ENCODE measurements at regions not wholly inside any gene's neighbourhood (a gene's known extent, or its start where the extent isn't known, plus 50 kb on each side); places are given as distances from the start of the nearest gene placed in this dataset.

GRCh38 chr1:218948446-218948845 is 225.2 kb upstream of the LYPLAL1 start:
- H3K27ac ChIP-seq, result no peak overlapping the region
- H3K4me1 ChIP-seq, result peaks cover 16% of the 10 kb centered on the region
- no peak overlapping the region for H3K4me2 ChIP-seq
- no peak for FAIRE-seq
- WGBS (ENCODE audit: missing lambda C conversion rate), result 89% methylated on average over 6 of the region's 6 CpGs
- ChIA-PET POLR2A (no interaction called here), CTCF (no interaction called here)
- H3K9me3 ChIP-seq, result no peaks in the 10 kb centered on the region; the same call in 2 of the 3 replicates
- DNase-seq (ENCODE audit: low read depth in 1 of 2, low spot score in 1 of 2), result no peak
- TF ChIP-seq JUN (IDR thresholded peaks at IDR 0.05) (no peak), RAD21 (conservative IDR thresholded peaks at IDR 0.05 in 1 of 2, IDR thresholded peaks at IDR 0.05 in 1 of 2) (no peak), NFE2L2 (conservative IDR thresholded peaks at IDR 0.05; ENCODE audit: low read length) (no peak), ZFP36 (IDR thresholded peaks at IDR 0.05; ENCODE audit: borderline replicate concordance, partially characterized antibody) (no peak), ELK1 (IDR thresholded peaks at IDR 0.05; ENCODE audit: low read depth, low read length) (no peak), CEBPB (IDR thresholded peaks at IDR 0.05) (no peak), HOXB5 (CRISPR knock-in tag; IDR thresholded peaks at IDR 0.05) (no peak), MAFK (IDR thresholded peaks at IDR 0.05; ENCODE audit: partially characterized antibody) (no peak), POLR2A (IDR thresholded peaks at IDR 0.05; ENCODE audit: low read length) (no peak), ATOH8 (CRISPR knock-in tag; IDR thresholded peaks at IDR 0.05; ENCODE audit: low read depth) (no peak), HES2 (IDR thresholded peaks at IDR 0.05) (no peak), USF2 (IDR thresholded peaks at IDR 0.05) (no peak), HMGXB4 (CRISPR knock-in tag; IDR thresholded peaks at IDR 0.05; ENCODE audit: borderline replicate concordance) (no peak), EHMT2 (IDR thresholded peaks at IDR 0.05; ENCODE audit: low read depth) (no peak), POLR2AphosphoS2 (conservative IDR thresholded peaks at IDR 0.05; ENCODE audit: low read length) (no peak), REST (IDR thresholded peaks at IDR 0.05) (no peak), HDAC2 (IDR thresholded peaks at IDR 0.05) (no peak), GATA3 (IDR thresholded peaks at IDR 0.05; ENCODE audit: borderline replicate concordance) (no peak)
- H3K4me3 ChIP-seq, result no peak overlapping the region
- no peak for ATAC-seq

- ATAC-seq (no peak), FAIRE-seq (no peak), DNase-seq (ENCODE audit: low read depth in 1 of 2, low spot score in 1 of 2) (no peak)
- Histone ChIP-seq H3K4me1 (no peaks in the 10 kb centered on the region), H3K9me3 (no peaks in the 10 kb centered on the region), H3K4me3 (no peak overlapping the region), H3K27ac (no peak overlapping the region), H3K4me2 (no peak overlapping the region)
- POLR2A ChIA-PET, result no interaction called here
- WGBS (ENCODE audit: missing lambda C conversion rate), result 87% methylated on average over 1 of the region's 1 CpG
- CTCF ChIA-PET, result interaction anchor here (1.2 kb wide), 1 partner anchor 12 kb away, joined by 3 read pairs; no protein-coding TSS in a partner anchor
- TF ChIP-seq RARB (CRISPR knock-in tag; IDR thresholded peaks at IDR 0.05) (no peak), SREBF2 (IDR thresholded peaks at IDR 0.05) (no peak), GATA3 (IDR thresholded peaks at IDR 0.05; ENCODE audit: borderline replicate concordance) (no peak), HDAC2 (IDR thresholded peaks at IDR 0.05) (no peak), CBX2 (IDR thresholded peaks at IDR 0.05; ENCODE audit: borderline replicate concordance, low read depth) (no peak), PBX3 (IDR thresholded peaks at IDR 0.05) (no peak), FOSB (CRISPR knock-in tag; IDR thresholded peaks at IDR 0.05) (no peak), BHLHE40 (IDR thresholded peaks at IDR 0.05; ENCODE audit: low read depth, low read length) (no peak), TFCP2L1 (CRISPR knock-in tag; IDR thresholded peaks at IDR 0.05) (no peak), FOSL2 (IDR thresholded peaks at IDR 0.05) (no peak), FOSL2 (CRISPR knock-in tag; IDR thresholded peaks at IDR 0.05) (no peak), HOXB5 (CRISPR knock-in tag; IDR thresholded peaks at IDR 0.05) (no peak), ZNF302 (CRISPR knock-in tag; IDR thresholded peaks at IDR 0.05) (no peak), USF2 (IDR thresholded peaks at IDR 0.05) (no peak), EHF (CRISPR knock-in tag; IDR thresholded peaks at IDR 0.05) (no peak), CBX8 (IDR thresholded peaks at IDR 0.05) (no peak)
Observed at GRCh38 chr1:218953386-218953785, 220.3 kb upstream of the LYPLAL1 start.
